ENCODE measurements at regions not wholly inside any gene's neighbourhood (a gene's known extent, or its start where the extent isn't known, plus 50 kb on each side); places are given as distances from the start of the nearest gene placed in this dataset.
"Not testable (repeated sequence)": the region's sequence is repeated elsewhere in the genome, so short reads cannot be mapped to it uniquely, and the experiment has no call there.

DNA sequence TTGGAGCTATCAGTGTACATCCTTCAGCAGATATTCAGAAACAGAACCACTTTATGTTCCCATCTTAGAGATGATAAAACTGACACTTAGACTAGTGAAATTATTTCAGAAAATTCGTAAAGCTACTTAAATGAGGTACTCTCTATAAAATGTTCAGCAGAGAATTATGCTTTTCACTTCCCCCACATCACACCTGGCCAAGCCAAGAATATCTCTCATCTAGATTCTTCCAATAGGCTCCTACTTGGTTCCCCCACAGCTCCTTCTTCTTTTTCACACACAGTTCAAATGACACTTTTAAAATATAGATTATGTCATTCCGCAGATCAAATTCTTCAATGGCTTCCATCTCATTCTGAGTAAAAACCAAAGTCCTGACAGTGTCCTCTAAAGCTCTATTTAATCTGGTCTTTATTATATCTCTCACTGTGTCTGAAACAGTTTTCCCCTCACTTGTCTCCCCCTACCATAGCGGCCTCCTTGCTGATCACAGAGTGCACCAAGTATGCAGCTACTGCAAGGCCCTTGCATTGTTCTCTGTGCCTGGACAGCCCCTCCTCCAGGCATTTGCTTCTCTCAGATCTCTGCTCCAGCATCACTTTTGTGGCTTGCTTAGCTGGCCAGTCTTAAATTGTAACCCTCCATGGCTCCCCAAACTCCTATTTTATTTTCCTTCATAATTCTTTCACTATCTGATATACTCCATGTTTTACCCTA, 736.8 kb upstream of the USP15 start:
- DNase-seq (ENCODE audit: low spot score), result no peak
- in situ Hi-C loops (cut with HindIII; ENCODE audit: low sequenced_read_pairs), result no loop called here

DNA sequence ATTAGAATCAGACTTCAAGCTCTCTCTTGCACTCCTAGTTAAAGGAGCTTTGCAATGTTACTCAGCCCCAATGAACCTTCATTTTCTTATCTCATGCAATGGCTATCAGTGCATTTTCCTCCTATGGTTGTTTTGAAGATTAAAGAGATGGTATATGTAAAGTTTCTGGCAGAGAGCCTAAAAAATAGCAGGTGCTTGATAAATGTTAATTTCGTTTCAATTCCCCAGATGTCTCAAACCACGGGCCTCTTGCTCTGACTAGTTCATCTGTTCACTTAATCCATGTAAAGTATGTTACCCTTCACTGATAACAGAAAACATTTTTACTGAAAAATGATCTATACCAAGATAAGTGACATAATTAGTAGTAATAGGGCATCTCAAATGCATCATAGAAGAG, 735.4 kb upstream of the USP15 start:
- in situ Hi-C loops (cut with HindIII; ENCODE audit: low sequenced_read_pairs), result no loop called here
- no peak for DNase-seq (ENCODE audit: low spot score)

DNA sequence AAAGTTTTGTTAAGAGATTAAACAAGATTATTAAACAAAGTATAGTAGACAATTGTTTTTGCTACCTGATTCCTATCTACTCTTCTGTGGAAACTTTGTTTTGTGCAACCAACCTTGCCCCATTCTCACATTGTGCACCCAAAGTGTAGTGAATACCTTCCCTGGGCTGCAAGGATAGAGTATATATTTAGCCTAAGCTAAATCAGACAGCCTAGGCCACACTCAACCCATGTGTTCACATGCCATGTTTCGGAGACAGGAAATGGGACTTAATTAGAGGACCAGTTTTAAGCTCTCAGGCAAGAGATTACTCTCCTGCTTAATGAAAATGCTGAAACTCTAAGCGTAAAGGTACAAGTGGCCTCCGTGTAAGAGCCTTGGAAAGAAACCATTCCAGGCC, 734.9 kb upstream of the USP15 start:
- in situ Hi-C loops (cut with HindIII; ENCODE audit: low sequenced_read_pairs), result no loop called here

DNA sequence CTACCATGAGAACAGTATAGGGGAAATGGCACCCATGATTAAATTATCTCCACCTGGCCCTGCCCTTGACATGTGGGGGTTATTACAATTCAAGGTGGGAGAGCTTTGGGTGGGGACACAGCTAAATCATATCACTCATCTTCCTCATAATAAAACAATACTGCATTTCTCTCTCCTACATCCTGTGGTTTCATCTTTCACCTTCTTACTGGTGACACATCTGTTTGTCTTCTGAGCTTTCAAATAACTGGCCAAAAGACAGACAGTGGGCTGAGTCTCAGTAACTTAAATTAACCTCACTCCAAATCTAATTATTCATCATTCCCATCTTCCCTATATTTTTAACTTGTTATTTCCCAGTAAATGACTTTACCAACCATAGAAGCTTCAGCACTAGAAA, 729.7 kb upstream of the USP15 start:
- no peak for DNase-seq (ENCODE audit: low spot score)
- in situ Hi-C loops (cut with HindIII; ENCODE audit: low sequenced_read_pairs), result no loop called here

More for the DNA sequence above, 734.9 kb upstream of the USP15 start:
- no peak for DNase-seq (ENCODE audit: low spot score)

DNA sequence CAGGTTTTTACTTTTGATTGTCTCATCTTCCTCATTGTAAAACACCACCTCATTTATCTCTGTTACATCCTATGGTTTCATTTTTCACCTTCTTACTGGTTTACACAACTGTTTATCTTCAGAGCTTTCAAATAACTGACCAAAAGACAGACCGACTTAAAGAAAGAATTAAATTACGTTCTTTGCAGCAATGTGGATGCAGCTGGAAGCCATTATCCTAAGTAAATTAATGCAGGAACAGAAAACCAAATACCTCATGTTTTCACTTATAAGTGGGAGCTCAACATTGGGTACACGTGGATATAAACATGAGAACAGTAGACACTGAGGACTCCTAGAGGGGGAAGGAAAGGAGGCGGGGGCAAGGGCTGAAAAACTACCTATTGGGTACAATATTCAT, 729.0 kb upstream of the USP15 start:
- DNase-seq (ENCODE audit: low spot score), result no peak
- in situ Hi-C loops (cut with HindIII; ENCODE audit: low sequenced_read_pairs), result no loop called here

DNA sequence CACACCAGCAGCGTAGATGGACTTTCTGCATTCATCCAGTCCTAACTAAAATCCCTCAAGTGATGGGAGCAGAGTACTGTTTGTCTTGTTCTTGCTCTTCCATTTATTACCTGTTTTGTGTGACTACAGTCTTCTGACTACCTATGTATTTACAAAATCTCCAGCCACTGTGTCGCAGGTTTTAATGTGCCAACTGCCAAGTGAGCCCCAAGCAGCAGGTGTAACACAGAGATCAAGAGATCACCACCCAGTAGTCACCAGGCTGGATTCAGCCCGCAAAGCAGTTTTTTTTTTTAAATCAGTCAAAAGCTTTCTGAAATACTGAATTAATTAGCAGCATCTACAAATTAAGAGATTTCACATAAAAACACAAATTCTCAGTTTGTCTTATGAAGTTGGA, 724.1 kb upstream of the USP15 start:
- no peak for DNase-seq (ENCODE audit: low spot score)
- in situ Hi-C loops (cut with HindIII; ENCODE audit: low sequenced_read_pairs), result no loop called here

GRCh38 chr12:61536525-61536924, 723.7 kb upstream of the USP15 start:
- in situ Hi-C loops (cut with HindIII; ENCODE audit: low sequenced_read_pairs), result no loop called here
- DNase-seq (ENCODE audit: low spot score), result peak; percentile 3

- no peak for DNase-seq (ENCODE audit: low spot score)
- in situ Hi-C loops (cut with HindIII; ENCODE audit: low sequenced_read_pairs), result no loop called here
Observed at GRCh38 chr12:61538951-61539350, 721.3 kb upstream of the USP15 start.

- in situ Hi-C loops (cut with HindIII; ENCODE audit: low sequenced_read_pairs), result no loop called here
- no peak for DNase-seq (ENCODE audit: low spot score)
Observed at GRCh38 chr12:61542551-61542950, 717.7 kb upstream of the USP15 start.

DNA sequence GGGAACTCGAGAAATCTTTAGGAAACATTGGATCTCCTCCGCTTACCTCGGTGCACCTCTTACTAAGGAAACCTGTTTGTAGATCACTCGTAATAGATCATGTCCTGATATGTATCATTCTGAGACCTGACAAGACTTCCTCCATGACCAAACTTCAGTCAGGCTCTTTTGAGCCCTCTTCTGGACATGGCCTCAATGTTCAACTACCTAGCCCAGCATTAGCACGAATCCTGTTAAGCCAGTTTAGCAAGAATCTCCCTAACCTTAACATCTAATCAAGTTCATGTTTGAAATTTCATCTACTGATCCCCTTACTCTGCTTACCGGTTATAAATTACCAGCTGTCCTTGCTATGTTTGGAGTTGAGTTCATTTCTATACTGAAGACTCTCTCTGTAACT, 713.9 kb upstream of the USP15 start:
- in situ Hi-C loops (cut with HindIII; ENCODE audit: low sequenced_read_pairs), result no loop called here
- no peak for DNase-seq (ENCODE audit: low spot score)

DNA sequence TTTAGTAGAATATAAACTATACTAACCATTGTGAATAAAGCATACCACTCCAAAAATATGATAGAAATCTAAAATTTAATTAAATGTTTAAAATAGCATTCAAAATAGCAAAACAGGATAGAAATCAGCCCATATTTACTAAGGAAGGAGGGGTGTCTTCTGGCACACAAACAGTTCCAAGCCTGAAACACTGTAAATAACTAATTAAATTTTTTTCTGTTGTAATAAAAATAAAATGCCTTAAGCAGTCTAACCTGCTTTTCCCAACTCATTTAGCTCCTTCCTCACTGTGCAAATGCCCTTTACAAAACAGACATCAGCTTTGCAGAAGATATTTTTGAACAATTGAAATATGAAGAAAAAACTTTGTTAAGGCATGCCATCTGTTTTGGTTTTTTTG, 707.1 kb upstream of the USP15 start:
- in situ Hi-C loops (cut with HindIII; ENCODE audit: low sequenced_read_pairs), result no loop called here
- no peak for DNase-seq (ENCODE audit: low spot score)

GRCh38 chr12:61554268-61555008, 705.8 kb upstream of the USP15 start:
- in situ Hi-C loops (cut with HindIII; ENCODE audit: low sequenced_read_pairs), result no loop called here
- no peak for DNase-seq (ENCODE audit: low spot score)

DNA sequence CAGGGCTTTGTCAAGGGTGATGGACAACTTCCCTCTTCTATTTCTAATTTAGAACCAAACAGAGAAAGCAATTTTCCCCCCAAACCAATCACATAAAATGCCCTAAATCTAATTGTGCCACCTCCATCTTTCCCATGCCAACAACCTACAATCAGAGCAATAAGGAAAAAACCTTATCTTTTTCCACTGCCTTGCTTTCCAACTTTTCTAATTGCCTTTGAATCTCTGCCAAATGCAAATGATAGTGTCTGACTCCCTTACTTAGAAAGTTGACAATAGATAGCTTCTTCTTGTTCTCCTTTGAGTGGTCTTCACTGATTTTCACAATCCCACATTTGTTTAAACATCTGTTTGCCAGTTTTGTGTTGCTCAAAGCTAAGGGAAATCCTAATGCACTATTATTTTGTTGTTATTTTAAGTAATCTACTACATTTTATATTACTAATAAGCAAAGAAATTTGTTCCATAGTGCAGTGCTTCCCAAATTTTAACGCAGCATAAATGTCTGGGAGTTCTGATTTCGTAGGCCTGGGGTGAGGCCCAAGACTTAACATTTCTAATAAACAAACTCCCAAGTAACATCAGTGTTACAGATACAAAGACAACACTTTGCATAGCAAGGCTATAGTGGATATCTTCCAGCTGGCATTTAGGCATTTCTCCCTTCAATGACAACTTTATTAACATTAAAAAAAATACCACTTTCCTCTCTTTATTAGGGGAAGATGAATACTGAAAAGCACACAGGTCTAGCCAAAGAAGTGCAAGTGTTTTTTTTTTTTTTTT, 696.3 kb upstream of the USP15 start:
- in situ Hi-C loops (cut with HindIII; ENCODE audit: low sequenced_read_pairs), result no loop called here
- DNase-seq (ENCODE audit: low spot score), result no peak

DNA sequence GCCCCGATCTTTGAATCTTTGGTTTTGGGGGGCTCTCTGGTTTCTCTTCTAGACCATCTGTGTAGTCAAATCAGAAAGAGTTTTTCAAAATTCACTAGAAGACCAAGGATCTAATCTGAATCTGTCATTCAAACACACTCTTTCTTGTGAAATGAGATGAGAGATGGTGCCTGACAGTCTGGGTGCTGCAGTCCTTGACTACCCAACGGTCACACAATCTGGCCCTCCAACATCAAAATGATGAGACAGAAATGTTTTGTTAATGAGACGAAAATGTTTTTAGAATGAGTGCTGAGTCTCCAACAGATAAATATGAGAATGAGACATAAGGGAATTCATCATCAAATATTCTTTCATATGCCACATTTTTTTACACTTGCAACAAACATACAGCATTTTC, 695.7 kb upstream of the USP15 start:
- no peak for DNase-seq (ENCODE audit: low spot score)
- in situ Hi-C loops (cut with HindIII; ENCODE audit: low sequenced_read_pairs), result no loop called here

DNA sequence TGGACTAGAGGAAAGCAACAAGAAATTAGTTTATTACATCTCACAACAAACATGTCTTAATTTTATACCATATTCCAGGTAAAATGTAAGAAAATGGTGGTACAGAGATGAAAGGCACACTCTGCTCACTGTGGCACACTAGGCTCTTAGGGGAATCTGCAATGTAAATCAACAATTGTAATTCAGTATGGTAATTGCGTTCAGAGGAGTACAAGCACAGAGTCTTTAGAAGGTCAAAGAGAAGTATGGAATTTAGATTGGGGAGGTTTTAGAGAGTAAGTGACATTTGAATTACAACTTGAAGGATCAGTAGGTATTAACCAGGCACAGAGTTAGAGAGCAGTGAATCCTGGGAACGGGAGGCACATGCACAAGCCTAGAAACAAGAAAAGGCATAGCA, 694.0 kb upstream of the USP15 start:
- no peak for DNase-seq (ENCODE audit: low spot score)
- in situ Hi-C loops (cut with HindIII; ENCODE audit: low sequenced_read_pairs), result no loop called here

- in situ Hi-C loops (cut with HindIII; ENCODE audit: low sequenced_read_pairs), result no loop called here
- no peak for DNase-seq (ENCODE audit: low spot score)
Observed at GRCh38 chr12:61574339-61574738, 685.9 kb upstream of the USP15 start.

DNA sequence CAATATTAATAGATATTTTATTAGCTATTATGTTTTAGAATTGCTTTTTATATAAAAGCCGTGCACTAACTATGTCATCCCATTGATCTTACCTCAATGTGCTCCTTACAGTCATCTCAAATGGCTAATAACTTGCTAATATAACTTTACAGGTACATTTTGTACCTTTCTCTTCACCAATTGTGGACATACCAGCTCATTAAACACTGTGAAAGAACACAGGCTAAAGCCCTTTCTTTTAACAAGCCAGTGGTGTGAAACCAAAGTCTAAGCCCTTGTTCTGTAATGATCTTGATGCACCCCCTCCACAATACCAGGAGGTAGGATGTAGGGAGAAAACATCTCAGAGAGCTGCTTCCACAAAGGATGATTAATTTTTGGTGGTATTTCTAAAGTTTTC, 675.3 kb upstream of the USP15 start:
- in situ Hi-C loops (cut with HindIII; ENCODE audit: low sequenced_read_pairs), result no loop called here
- DNase-seq (ENCODE audit: low spot score), result no peak

DNA sequence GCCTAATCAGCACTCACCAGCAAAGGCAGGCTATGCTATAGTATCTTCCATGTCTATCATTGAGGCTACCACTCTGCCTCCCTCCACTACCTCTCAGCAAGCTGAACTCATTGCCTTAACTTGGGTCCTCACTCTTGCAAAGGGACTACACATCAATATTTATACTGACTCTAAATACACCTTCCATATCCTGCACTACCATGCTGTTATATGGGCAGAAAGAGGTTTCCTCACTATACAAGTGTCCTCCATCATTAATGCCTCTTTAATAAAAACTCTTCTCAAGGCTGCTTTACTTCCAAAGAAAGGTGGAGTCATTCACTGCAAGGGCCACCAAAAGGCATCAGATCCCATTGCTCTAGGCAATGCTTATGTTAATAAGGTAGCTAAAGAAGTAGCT, 669.3 kb upstream of the USP15 start:
- DNase-seq (ENCODE audit: low spot score); in situ Hi-C loops (cut with HindIII; ENCODE audit: low sequenced_read_pairs): not testable (repeated sequence)

DNA sequence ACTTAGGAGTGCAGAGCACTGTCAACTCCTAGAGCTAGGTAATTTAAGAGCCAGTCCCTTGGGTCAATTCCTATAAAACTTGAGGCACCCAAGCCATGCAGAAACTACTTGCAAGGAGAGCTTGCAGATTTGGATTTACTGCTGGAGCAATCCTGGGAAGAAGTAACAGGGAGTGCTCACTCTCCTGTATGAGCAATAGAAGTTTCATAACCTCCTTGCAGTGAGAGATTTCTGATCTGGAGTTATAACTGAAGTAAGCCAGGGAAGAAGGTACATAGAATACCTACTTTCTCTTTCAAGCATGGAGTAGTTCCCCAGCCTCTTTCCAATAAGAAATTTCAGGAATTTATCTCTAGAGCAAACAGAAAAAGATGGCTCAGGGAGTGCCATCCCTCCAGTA, 650.1 kb upstream of the USP15 start:
- in situ Hi-C loops (cut with HindIII; ENCODE audit: low sequenced_read_pairs), result no loop called here
- no peak for DNase-seq (ENCODE audit: low spot score)

DNA sequence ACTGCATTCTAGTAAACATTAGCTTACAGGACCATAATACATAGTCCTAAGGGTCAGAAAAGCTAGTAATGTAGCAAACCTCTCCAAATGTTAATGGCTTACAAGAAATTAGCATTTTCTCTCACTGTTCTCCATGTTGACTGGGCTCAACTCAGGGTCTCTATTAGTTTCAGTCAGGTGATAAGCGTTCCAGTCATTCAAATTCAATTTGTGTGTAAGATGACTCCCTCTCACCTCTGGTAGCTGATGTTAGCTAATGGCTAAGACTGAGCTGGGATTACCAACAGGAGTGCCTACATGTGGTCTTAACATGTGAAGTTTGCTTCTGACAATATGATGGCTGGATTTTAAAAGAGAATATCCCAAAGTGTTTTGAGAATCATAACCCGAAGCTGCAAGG, 630.5 kb upstream of the USP15 start:
- in situ Hi-C loops (cut with HindIII; ENCODE audit: low sequenced_read_pairs), result no loop called here
- DNase-seq (ENCODE audit: low spot score), result no peak

Measured in G401 (cell line).